ENCODE measurements at regions not wholly inside any gene's neighbourhood (a gene's known extent, or its start where the extent isn't known, plus 50 kb on each side); places are given as distances from the start of the nearest gene placed in this dataset.

DNA sequence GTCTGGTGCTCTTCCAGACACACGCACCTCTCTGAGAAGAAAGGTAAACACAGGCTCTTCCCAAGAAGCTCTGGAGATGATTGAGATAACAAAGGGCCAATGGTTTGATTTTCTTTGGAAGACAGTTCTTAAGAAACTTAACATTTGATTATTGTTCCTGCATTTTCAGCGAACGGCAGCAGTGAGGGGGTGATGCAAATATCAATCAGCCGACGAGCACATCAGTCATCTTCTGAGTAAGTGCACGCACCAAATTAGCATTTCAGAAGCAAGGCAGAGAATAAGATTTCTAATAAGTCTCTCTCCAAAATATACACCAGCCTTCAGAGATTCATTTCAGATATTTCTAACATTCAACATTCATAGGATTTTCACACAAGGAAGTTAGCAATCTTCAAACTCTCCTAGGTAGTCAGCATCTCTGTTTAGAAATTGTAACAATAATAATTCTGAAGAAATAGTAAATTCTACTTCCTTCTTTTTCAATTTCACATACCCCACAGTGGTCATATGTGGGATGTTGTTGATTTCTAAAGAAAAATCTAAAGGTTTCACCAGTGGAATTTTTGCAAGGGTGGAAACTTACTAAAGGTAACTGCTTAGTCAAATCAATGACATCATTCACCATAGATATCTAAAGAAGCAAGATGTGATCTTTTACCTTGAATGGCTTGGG, 250.3 kb downstream of the SEC61B start:
- no peak for FAIRE-seq
- DNase-seq (ENCODE audit: low read depth), result no peak

DNA sequence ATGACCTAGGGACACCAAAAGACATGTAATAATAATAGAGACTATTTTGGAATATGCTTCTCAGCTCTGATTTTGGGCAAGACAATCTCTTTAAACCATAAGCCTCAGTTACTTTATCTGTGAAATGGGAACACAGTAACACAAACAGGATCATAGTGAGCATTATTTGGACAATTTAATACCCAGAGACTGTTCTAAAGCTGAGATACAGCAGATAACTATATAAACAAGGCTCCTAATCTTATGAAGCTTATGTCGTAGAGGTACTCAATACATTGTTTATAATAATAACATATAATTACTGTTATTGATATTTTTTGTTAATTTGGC, 250.8 kb downstream of the SEC61B start:
- Histone ChIP-seq H3K4me3 (ENCODE audit: low read depth, low read length) (no peak overlapping the region), H3K36me3 (ENCODE audit: control insufficient read depth, insufficient read depth, low read length) (no peaks in the 10 kb centered on the region), H3K27me3 (ENCODE audit: control insufficient read depth, insufficient read depth, low read length) (no peaks in the 10 kb centered on the region)
- TF ChIP-seq, protein P1, sequence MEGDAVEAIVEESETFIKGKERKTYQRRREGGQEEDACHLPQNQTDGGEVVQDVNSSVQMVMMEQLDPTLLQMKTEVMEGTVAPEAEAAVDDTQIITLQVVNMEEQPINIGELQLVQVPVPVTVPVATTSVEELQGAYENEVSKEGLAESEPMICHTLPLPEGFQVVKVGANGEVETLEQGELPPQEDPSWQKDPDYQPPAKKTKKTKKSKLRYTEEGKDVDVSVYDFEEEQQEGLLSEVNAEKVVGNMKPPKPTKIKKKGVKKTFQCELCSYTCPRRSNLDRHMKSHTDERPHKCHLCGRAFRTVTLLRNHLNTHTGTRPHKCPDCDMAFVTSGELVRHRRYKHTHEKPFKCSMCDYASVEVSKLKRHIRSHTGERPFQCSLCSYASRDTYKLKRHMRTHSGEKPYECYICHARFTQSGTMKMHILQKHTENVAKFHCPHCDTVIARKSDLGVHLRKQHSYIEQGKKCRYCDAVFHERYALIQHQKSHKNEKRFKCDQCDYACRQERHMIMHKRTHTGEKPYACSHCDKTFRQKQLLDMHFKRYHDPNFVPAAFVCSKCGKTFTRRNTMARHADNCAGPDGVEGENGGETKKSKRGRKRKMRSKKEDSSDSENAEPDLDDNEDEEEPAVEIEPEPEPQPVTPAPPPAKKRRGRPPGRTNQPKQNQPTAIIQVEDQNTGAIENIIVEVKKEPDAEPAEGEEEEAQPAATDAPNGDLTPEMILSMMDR (IDR thresholded peaks at IDR 0.05; ENCODE audit: insufficient read depth, low read length, severe bottlenecking), result no peak
- no peak for DNase-seq (ENCODE audit: low read depth)
- no peak for FAIRE-seq

More for the DNA sequence above, 250.3 kb downstream of the SEC61B start:
- no peaks in the 10 kb centered on the region for H3K36me3 ChIP-seq (ENCODE audit: control insufficient read depth, insufficient read depth, low read length)
- TF ChIP-seq, protein P1 (IDR thresholded peaks at IDR 0.05; ENCODE audit: insufficient read depth, low read length, severe bottlenecking), result no peak
- H3K27me3 ChIP-seq (ENCODE audit: control insufficient read depth, insufficient read depth, low read length), result no peaks in the 10 kb centered on the region
- H3K4me3 ChIP-seq (ENCODE audit: low read depth, low read length), result no peak overlapping the region

DNA sequence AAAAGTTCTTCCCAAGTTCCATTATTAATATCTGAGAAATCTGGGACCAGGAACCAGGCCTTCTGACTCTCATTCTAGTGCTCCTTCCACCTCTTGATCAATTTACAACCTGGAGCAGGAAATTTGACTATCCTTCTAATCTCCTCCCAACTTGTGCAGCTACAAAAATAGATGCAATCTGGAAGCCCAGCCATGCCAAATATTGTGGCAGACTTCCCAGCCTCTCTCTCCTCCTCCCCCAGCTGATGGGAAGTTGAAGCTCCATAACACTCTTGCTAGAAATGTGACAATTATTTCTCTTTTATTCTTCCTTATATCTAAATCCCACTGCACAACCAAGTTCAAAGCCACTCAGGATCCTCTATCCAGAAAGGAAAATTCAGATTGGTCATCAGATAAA, 252.1 kb downstream of the SEC61B start:
- Histone ChIP-seq H3K4me3 (ENCODE audit: low read depth, low read length) (no peak overlapping the region), H3K36me3 (ENCODE audit: control insufficient read depth, insufficient read depth, low read length) (no peaks in the 10 kb centered on the region), H3K27me3 (ENCODE audit: control insufficient read depth, insufficient read depth, low read length) (no peaks in the 10 kb centered on the region)
- no peak for FAIRE-seq
- no peak for DNase-seq (ENCODE audit: low read depth)
- TF ChIP-seq, protein P1 (IDR thresholded peaks at IDR 0.05; ENCODE audit: insufficient read depth, low read length, severe bottlenecking), result no peak

DNA sequence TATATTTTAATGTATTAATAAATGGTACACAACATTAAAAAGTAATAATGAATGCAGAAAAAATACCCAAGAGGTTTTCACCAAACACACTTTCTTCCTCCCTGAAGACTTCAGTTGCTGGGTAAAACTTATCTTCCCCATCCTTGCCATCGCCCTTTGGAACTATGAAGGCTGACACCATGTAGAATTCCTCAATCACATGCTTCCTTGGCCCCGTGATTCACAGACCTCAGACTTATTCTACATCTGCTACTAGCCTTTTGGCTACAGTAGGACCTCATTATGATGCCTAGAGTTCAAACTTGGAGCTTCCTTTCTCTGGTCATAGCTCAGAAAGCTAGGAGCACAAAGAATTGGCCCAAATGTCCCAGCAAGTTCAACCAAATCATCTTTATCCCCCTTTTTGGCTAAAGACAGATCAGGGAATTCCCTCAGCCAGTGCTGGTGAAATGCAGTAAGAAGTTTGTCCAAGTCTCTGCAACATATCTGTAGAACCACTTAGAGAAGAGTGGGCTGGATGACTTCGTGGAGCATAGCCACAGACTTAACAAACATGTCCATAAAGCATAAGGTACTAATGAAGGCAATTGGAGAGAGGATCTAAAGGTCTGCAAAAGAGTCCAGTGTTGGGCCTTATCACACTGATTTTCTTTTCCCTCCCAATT, 253.5 kb downstream of the SEC61B start:
- TF ChIP-seq, protein P1 (IDR thresholded peaks at IDR 0.05; ENCODE audit: insufficient read depth, low read length, severe bottlenecking), result no peak
- FAIRE-seq (no peak), DNase-seq (ENCODE audit: low read depth) (no peak)
- H3K36me3 ChIP-seq (ENCODE audit: control insufficient read depth, insufficient read depth, low read length), result no peaks in the 10 kb centered on the region
- no peaks in the 10 kb centered on the region for H3K27me3 ChIP-seq (ENCODE audit: control insufficient read depth, insufficient read depth, low read length)
- H3K4me3 ChIP-seq (ENCODE audit: low read depth, low read length), result no peak overlapping the region

DNA sequence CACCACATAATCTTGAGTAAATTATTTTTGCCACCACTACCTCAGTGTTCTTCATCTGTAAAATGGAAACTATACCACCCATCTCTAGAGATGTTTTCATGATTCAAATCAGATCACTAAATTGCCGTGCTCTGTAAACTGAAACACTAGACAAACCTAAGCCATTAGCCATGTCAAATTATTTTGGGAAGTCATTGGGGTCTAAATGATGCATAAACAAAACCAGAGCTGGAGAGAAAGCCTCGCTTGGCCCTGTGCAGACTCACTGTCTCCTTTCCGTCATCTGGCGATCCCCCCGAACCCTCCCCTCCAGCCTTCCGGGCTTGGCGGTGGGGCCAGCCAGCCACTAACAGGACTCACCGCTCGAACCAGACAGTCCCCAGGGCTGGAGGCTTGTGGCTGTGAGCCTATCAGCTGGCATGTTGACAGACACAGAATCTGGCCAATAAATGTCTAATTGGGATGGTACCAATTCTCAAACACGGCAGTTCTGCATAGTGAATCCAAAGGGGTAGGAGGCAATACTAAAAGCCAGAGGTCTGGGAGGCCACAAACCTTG, 256.5 kb downstream of the SEC61B start:
- H3K36me3 ChIP-seq (ENCODE audit: control insufficient read depth, insufficient read depth, low read length), result no peaks in the 10 kb centered on the region
- FAIRE-seq (no peak), DNase-seq (ENCODE audit: low read depth) (no peak)
- no peak overlapping the region for H3K4me3 ChIP-seq (ENCODE audit: low read depth, low read length)
- TF ChIP-seq, protein P1 (IDR thresholded peaks at IDR 0.05; ENCODE audit: insufficient read depth, low read length, severe bottlenecking), result no peak
- H3K27me3 ChIP-seq (ENCODE audit: control insufficient read depth, insufficient read depth, low read length), result no peaks in the 10 kb centered on the region

Data from bronchial epithelial cell (primary cell).